OCI-LY7 (cell line): ENCODE measurements at regions not wholly inside any gene's neighbourhood (a gene's known extent, or its start where the extent isn't known, plus 50 kb on each side); places are given as distances from the start of the nearest gene placed in this dataset.
"Not testable (repeated sequence)": the region's sequence is repeated elsewhere in the genome, so short reads cannot be mapped to it uniquely, and the experiment has no call there.

ENCODE experiments used
- BruUV-seq: library from RNA; stranded (reverse); fragments of 400-500 nt; replicated peaks from 2 replicates; lab custom pipeline; 2021; lab: Mats Ljungman, UMichigan
- CTCF ChIA-PET: fragments of 300-600 bp; sonication (Branson Sonifier 250); formaldehyde crosslinking; loops from one replicate; lab custom pipeline; 2022; ENCODE audit warnings: antibody characterized with exemption; ENCODE audit not compliant: unreplicated experiment; lab: Charles Lee
- POLR2A ChIA-PET: fragments of 300-600 bp; sonication (Branson Sonifier 250); formaldehyde crosslinking; loops from one replicate; lab custom pipeline; 2022; ENCODE audit warnings: antibody characterized with exemption; lab: Charles Lee
- DNase-seq: peaks from one replicate; pipeline ENCODE4 v3.0.0-alpha.2; 2015; ENCODE audit warnings: low spot score
- H2AFZ ChIP-seq: fragments of 200-600 bp; sonication (generic), shearing (Covaris generic); 2 replicates; pipeline ENCODE4 v1.6.1; 2014; ENCODE audit warnings: mild to moderate bottlenecking, antibody characterized with exemption, low read length, moderate library complexity
- H3K27ac ChIP-seq: fragments of 200-600 bp; sonication (generic); 2 replicates; pipeline ENCODE4 v1.5.1; 2014; ENCODE audit warnings: mixed run types, low read depth, mild to moderate bottlenecking, moderate library complexity, low read length, inconsistent platforms; ENCODE audit not compliant: poor library complexity, severe bottlenecking
- H3K36me3 ChIP-seq: fragments of 200-600 bp; sonication (generic); 2 replicates; pipeline ENCODE4 v1.6.1; 2014; ENCODE audit warnings: mild to moderate bottlenecking, antibody characterized with exemption, low read length, moderate library complexity, mixed read lengths; ENCODE audit not compliant: insufficient read depth
- H3K4me1 ChIP-seq: fragments of 200-600 bp; sonication (generic); 2 replicates; pipeline ENCODE4 v1.5.1; 2014; ENCODE audit warnings: mild to moderate bottlenecking, low read length; ENCODE audit not compliant: insufficient read depth, poor library complexity, severe bottlenecking
- H3K4me2 ChIP-seq: fragments of 200-600 bp; sonication (generic); 2 replicates; pipeline ENCODE4 v1.6.1; 2014; ENCODE audit warnings: mild to moderate bottlenecking, low read length
- H3K4me3 ChIP-seq: fragments of 200-600 bp; sonication (generic); 2 replicates; pipeline ENCODE4 v1.5.1; 2014; ENCODE audit warnings: mild to moderate bottlenecking, low read depth, low read length; ENCODE audit not compliant: poor library complexity, severe bottlenecking
- H3K79me2 ChIP-seq: fragments of 200-600 bp; sonication (generic); 2 replicates; pipeline ENCODE4 v1.6.1; 2016; ENCODE audit warnings: low read depth, mild to moderate bottlenecking, low read length, moderate library complexity, mixed read lengths; ENCODE audit not compliant: insufficient read depth
- H3K9me2 ChIP-seq: fragments of 200-600 bp; sonication (generic); 2 replicates; pipeline ENCODE4 v1.6.1; 2016; ENCODE audit warnings: mild to moderate bottlenecking, low read length, mixed read lengths; ENCODE audit not compliant: insufficient read depth
- H3K9me3 ChIP-seq: fragments of 200-600 bp; sonication (generic); 2 replicates; pipeline ENCODE4 v1.6.1; 2014; ENCODE audit warnings: mild to moderate bottlenecking, mixed run types, low read length, mixed read lengths
- H4K20me1 ChIP-seq: fragments of 200-600 bp; sonication (generic); 2 replicates; pipeline ENCODE4 v1.6.1; 2014; ENCODE audit warnings: mild to moderate bottlenecking, antibody characterized with exemption, low read length, moderate library complexity, mixed read lengths; ENCODE audit not compliant: insufficient read depth
- CTCF ChIP-seq: fragments of 200-600 bp; sonication (generic); conservative IDR thresholded peaks from 2 replicates; pipeline ENCODE4 v1.5.1; 2014; ENCODE audit warnings: mild to moderate bottlenecking, antibody characterized with exemption, low read length, moderate library complexity, mixed read lengths
- EZH2phosphoT487 ChIP-seq: fragments of 200-600 bp; sonication (generic); IDR thresholded peaks from 2 replicates; pipeline ENCODE4 v1.6.1; 2018; ENCODE audit warnings: low read depth, borderline replicate concordance, mild to moderate bottlenecking, mixed run types, antibody characterized with exemption, low read length, moderate library complexity, mixed read lengths
- intact Hi-C: fragments of 100-400 bp; cut with micrococcal nuclease; formaldehyde crosslinking; loops from one replicate; pipeline ENCODE4 v1.10.0; 2022; ENCODE audit not compliant: unreplicated experiment

DNA sequence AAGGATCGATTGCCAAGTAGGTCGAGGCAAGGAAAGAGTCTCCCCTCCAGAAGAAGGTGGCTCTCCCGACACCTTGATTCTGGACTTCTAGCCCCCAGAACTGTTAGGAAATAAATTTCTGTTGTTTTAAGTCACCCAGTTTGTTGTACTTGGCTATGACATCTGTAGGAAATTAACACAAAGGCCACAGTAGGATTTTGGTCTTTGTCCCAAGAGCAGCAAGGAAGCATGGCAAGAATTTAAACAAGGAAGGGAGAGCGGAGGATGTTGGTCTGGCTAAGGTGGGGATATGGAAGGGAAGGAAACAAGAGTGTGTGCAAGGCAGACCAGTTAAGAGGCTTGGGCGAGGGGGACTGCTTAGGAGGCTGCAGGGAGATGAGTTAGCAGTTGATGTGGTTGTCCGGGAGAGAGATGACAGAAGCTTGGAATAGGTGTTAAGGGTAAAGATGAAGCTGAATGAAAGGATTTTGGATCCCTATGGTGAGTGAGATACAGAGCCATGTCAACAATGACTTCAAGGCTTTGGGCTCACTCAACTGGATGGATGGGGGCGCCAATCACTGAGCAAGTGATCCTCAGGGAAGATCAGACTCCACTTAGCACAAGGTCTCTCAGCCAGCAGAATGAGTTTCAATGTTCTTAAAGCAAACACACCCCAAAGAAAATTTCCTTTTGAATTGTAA, 140.5 kb upstream of the ZNF217 start:
- no peaks in the 10 kb centered on the region for H4K20me1 ChIP-seq
- peaks cover 51% of the 10 kb centered on the region for H3K4me1 ChIP-seq
- no peak overlapping the region for H3K27ac ChIP-seq
- no peaks in the 10 kb centered on the region for H3K9me2 ChIP-seq
- H3K36me3 ChIP-seq: no peaks in the 10 kb centered on the region
- DNase-seq: no peak
- CTCF ChIA-PET: no interaction called here
- no peak for TF ChIP-seq CTCF
- TF ChIP-seq EZH2phosphoT487: no peak
- no TSS peak for BruUV-seq
- no peak overlapping the region for H3K4me2 ChIP-seq
- H2AFZ ChIP-seq: no peak overlapping the region
- H3K79me2 ChIP-seq: no peaks in the 10 kb centered on the region
- POLR2A ChIA-PET: interaction anchor here (0.6 kb wide), 1 partner anchor 25 kb away, joined by 3 read pairs; no protein-coding TSS in a partner anchor
- H3K4me3 ChIP-seq: no peak overlapping the region
- intact Hi-C loops: no loop called here
- no peaks in the 10 kb centered on the region for H3K9me3 ChIP-seq

DNA sequence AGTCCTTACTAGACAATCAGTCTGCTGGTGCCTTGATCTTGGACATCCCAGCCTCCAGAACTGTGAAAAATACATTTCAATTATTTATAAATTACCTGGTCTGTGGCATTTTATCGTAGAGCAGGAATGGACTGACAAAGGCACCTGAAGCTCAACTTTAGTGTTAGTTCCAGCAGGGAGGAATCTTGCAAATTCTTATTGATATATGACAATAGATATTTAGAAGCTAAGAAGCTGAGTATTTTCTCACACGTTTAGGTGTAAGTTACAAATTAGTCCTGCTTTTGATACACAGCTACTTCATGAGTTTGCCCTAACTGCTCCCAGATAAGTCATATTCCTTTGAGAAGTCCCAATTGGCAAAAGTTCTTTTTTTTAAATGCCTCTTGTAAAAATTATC, 138.0 kb upstream of the ZNF217 start:
- ChIA-PET CTCF (no interaction called here), POLR2A (interaction anchor here (0.7 to 1.5 kb wide), 5 partner anchors 8 to 579 kb away, joined by 3 to 7 read pairs (median 3); no protein-coding TSS in a partner anchor)
- H3K36me3 ChIP-seq: no peaks in the 10 kb centered on the region
- no peaks in the 10 kb centered on the region for H3K9me3 ChIP-seq
- H3K4me2 ChIP-seq: no peak overlapping the region
- H2AFZ ChIP-seq: no peak overlapping the region
- no peak for DNase-seq
- no peaks in the 10 kb centered on the region for H4K20me1 ChIP-seq
- H3K79me2 ChIP-seq: no peaks in the 10 kb centered on the region
- no peak for TF ChIP-seq EZH2phosphoT487
- no peak for TF ChIP-seq CTCF
- H3K4me3 ChIP-seq: no peak overlapping the region
- no peak overlapping the region for H3K27ac ChIP-seq
- no peaks in the 10 kb centered on the region for H3K9me2 ChIP-seq
- no TSS peak for BruUV-seq
- peaks cover 26% of the 10 kb centered on the region for H3K4me1 ChIP-seq
- intact Hi-C loops: no loop called here

- H3K36me3 ChIP-seq: no peaks in the 10 kb centered on the region
- no peak overlapping the region for H3K27ac ChIP-seq
- H3K9me3 ChIP-seq: no peaks in the 10 kb centered on the region
- no peaks in the 10 kb centered on the region for H3K9me2 ChIP-seq
- ChIA-PET POLR2A (interaction anchor here (0.8 to 1.0 kb wide), 3 partner anchors 8 to 205 kb away, joined by 3 to 4 read pairs (median 3); no protein-coding TSS in a partner anchor), CTCF (no interaction called here)
- intact Hi-C loops: no loop called here
- peaks cover 15% of the 10 kb centered on the region for H3K4me1 ChIP-seq
- no peak overlapping the region for H2AFZ ChIP-seq
- TF ChIP-seq CTCF (no peak), EZH2phosphoT487 (no peak)
- BruUV-seq: no TSS peak
- no peaks in the 10 kb centered on the region for H4K20me1 ChIP-seq
- H3K79me2 ChIP-seq: no peaks in the 10 kb centered on the region
- H3K4me2 ChIP-seq: no peak overlapping the region
- H3K4me3 ChIP-seq: no peak overlapping the region
- no peak for DNase-seq
These were observed 134.7 kb upstream of the ZNF217 start for GRCh38 chr20:53728359-53728758.

- peaks cover 15% of the 10 kb centered on the region for H3K4me1 ChIP-seq
- H3K4me2 ChIP-seq, H2AFZ ChIP-seq, H3K9me2 ChIP-seq, H3K9me3 ChIP-seq, H3K27ac ChIP-seq, H3K79me2 ChIP-seq, H4K20me1 ChIP-seq, intact Hi-C loops, DNase-seq, H3K36me3 ChIP-seq, BruUV-seq, H3K4me3 ChIP-seq, CTCF ChIA-PET, POLR2A ChIA-PET: not testable (repeated sequence)
These were observed 133.6 kb upstream of the ZNF217 start for GRCh38 chr20:53727239-53727638.
